Esophagus muscularis mucosa (tissue), 4 donors: ENCODE measurements at regions not wholly inside any gene's neighbourhood (a gene's known extent, or its start where the extent isn't known, plus 50 kb on each side); places are given as distances from the start of the nearest gene placed in this dataset.

ENCODE experiments used
- DNase-seq: peaks from one replicate; pipeline ENCODE4 v3.0.0-alpha.2; 2017; ENCODE audit errors: extremely low spot score
- H3K27ac ChIP-seq, 4 donors: fragments of 200-600 bp; sonication (generic); replicated peaks in 1 of 4; 1 replicate in 3 of 4; 2 replicates in 1 of 4; pipeline ENCODE4 v1.5.1; 2016 to 2019; ENCODE audit warnings: mild to moderate bottlenecking in 1 of 4
- H3K27me3 ChIP-seq, 4 donors: fragments of 200-600 bp; sonication (generic); one replicate each; pipeline versions ENCODE4 v1.5.1 to v1.6.0; 2016 to 2019
- H3K36me3 ChIP-seq, 4 donors: fragments of 200-600 bp; sonication (generic); one replicate each; pipeline ENCODE4 v1.5.1; 2016 to 2019
- H3K4me1 ChIP-seq, 4 donors: fragments of 200-600 bp; sonication (generic); one replicate each; pipeline ENCODE4 v1.5.1; 2016 to 2019
- H3K4me3 ChIP-seq, 4 donors: fragments of 200-600 bp; sonication (generic); 1 replicate in 2 of 4; 2 replicates in 2 of 4; pipeline ENCODE4 v1.5.1; 2016 to 2019; ENCODE audit warnings: mild to moderate bottlenecking in 4 of 4, moderate library complexity in 1 of 4
- H3K9me3 ChIP-seq, 4 donors: fragments of 200-600 bp; sonication (generic); 1 replicate in 3 of 4; 2 replicates in 1 of 4; pipeline ENCODE4 v1.5.1; 2016 to 2019
- CTCF ChIP-seq, 3 experiments: fragments of 200-600 bp in 2 of 3; fragments of 450-650 bp in 1 of 3; sonication (generic) in 2 of 3; IDR thresholded peaks; one replicate each; pipeline ENCODE4 v1.5.1; 2017 to 2019; ENCODE audit warnings: antibody characterized with exemption in 3 of 3, mild to moderate bottlenecking in 2 of 3, moderate library complexity in 1 of 3
- EP300 ChIP-seq: sonication (generic); formaldehyde crosslinking; IDR thresholded peaks from one replicate; pipeline ENCODE4 v1.6.1; 2017; ENCODE audit warnings: antibody characterized with exemption
- POLR2A ChIP-seq: fragments of 450-650 bp; IDR thresholded peaks from one replicate; pipeline ENCODE4 v1.6.1; 2017; ENCODE audit warnings: antibody characterized with exemption, moderate library complexity, mild to moderate bottlenecking, low read depth
- POLR2AphosphoS5 ChIP-seq, 2 donors: sonication (generic); formaldehyde crosslinking; IDR thresholded peaks; one replicate each; pipeline ENCODE4 v1.6.1; 2017; ENCODE audit warnings: antibody characterized with exemption in 2 of 2
- WGBS: methylation state at CpG from one replicate; pipeline ENCODE4 v1.1.5; 2018; 5-methylcytosine and 5-hydroxymethylcytosine counted together
- intact Hi-C: fragments of 100-400 bp; cut with DNase I; formaldehyde crosslinking; loops from one replicate; pipeline ENCODE4 v1.15.1; 2023

DNA sequence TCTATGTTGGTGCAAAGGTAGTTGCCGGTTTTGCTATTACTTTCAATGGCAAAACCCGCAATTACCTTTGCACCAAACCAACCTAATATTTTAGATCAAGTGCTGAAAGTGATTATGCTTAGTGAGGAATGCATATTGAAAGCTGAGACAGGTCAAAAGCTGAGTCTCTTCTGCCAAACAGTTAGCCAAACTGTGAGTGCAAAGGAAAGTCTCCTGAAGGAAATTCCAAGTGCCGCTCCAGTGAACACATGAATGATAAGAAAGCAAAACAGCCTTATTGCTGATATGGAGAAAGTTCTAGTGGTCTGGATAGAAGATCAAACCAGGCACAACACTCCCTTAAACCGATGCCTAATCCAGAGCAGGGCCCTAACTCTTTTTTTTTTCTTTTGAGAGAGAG is 83.1 kb upstream of the ERRFI1 start:
- Histone ChIP-seq H3K9me3 (no peaks in the 10 kb centered on the region), H3K27ac (no peak overlapping the region), H3K36me3 (no peaks in the 10 kb centered on the region), H3K27me3 (no peaks in the 10 kb centered on the region), H3K4me1 (peaks cover 6 to 13% (median 8%) of the 10 kb centered on the region in 4 donors), H3K4me3 (no peak overlapping the region)
- 93% methylated on average over 4 of the region's 4 CpGs for WGBS
- no peak for TF ChIP-seq EP300
- TF ChIP-seq CTCF (IDR thresholded peaks at IDR 0.05): no peak
- no peak for TF ChIP-seq POLR2AphosphoS5 (IDR thresholded peaks at IDR 0.05)
- TF ChIP-seq POLR2A: no peak
- intact Hi-C loops: no loop called here
- no peak for DNase-seq

GRCh38 chr1:8107897-8108296 is 81.8 kb upstream of the ERRFI1 start:
- H3K9me3 ChIP-seq: no peaks in the 10 kb centered on the region
- DNase-seq: no peak
- intact Hi-C loops: no loop called here
- no peaks in the 10 kb centered on the region for H3K27me3 ChIP-seq
- TF ChIP-seq POLR2AphosphoS5 (IDR thresholded peaks at IDR 0.05): no peak
- no peak for TF ChIP-seq EP300
- TF ChIP-seq POLR2A: no peak
- TF ChIP-seq CTCF (IDR thresholded peaks at IDR 0.05): no peak
- no peak overlapping the region for H3K27ac ChIP-seq
- no peaks in the 10 kb centered on the region for H3K36me3 ChIP-seq
- H3K4me3 ChIP-seq: no peak overlapping the region
- WGBS: 98% methylated on average over 4 of the region's 4 CpGs
- H3K4me1 ChIP-seq: peaks cover 0 to 3% (median 0%) of the 10 kb centered on the region in 4 donors

DNA sequence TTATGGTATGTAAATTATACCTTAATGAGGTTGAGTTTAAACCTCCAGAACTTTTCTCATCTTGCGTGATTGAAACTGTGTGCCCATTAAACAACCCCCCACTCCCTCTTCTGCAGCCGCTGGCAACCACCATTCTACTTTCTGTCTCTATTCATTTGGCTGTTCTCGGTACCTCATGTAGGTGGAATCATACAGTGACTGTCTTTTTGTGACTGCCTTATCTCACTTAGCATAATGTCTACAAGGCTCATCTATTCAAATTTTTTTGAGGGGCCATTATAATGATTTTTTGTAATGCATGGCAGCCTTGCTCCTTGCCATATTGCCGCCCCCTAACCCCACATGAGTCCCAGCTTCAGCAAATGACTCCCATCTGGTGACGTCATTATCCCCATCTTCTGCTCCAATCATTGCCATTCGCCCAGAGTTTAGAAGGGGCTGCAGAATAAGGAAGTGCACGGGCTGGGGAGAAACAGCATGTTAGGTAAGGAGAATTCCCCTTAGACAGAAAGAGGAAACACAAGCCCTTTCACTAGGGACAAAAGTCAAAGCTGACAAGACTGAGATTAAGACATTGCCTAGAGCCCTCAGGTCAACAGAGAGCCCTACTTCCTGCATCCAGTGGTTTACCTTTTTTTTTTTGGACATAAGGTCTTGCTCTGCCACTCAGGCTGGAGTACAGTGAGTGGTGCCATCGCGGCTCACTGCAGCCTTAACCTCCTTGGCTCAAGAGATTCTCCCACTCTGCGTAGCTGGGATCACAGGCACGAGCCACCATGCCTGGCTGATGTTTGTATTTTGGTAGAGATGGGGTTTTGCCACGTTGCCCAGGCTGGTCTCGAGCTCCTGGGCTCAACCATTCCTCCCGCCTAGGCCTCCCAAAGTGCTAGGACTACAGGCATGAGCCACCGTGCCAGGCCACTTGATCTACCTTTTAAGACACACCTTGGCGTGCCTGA is 78.4 kb upstream of the ERRFI1 start:
- intact Hi-C loops: no loop called here
- H3K27ac ChIP-seq: no peak overlapping the region
- H3K4me1 ChIP-seq: no peaks in the 10 kb centered on the region
- H3K36me3 ChIP-seq: no peaks in the 10 kb centered on the region
- WGBS: 81% methylated on average over 16 of the region's 16 CpGs
- DNase-seq: no peak
- no peaks in the 10 kb centered on the region for H3K9me3 ChIP-seq
- TF ChIP-seq POLR2A: no peak
- no peak for TF ChIP-seq CTCF (IDR thresholded peaks at IDR 0.05)
- TF ChIP-seq POLR2AphosphoS5 (IDR thresholded peaks at IDR 0.05): no peak
- TF ChIP-seq EP300: no peak
- no peaks in the 10 kb centered on the region for H3K27me3 ChIP-seq
- no peak overlapping the region for H3K4me3 ChIP-seq

GRCh38 chr1:8097908-8098307 is 71.8 kb upstream of the ERRFI1 start:
- no peaks in the 10 kb centered on the region for H3K27me3 ChIP-seq
- H3K9me3 ChIP-seq: no peaks in the 10 kb centered on the region
- no peak for TF ChIP-seq EP300
- TF ChIP-seq POLR2A: no peak
- TF ChIP-seq POLR2AphosphoS5 (IDR thresholded peaks at IDR 0.05): no peak
- no peak for TF ChIP-seq CTCF (IDR thresholded peaks at IDR 0.05)
- peak overlapping the region; percentile 67 to 82 (median 78) for H3K27ac ChIP-seq
- intact Hi-C loops: no loop called here
- no peak overlapping the region for H3K4me3 ChIP-seq
- no peaks in the 10 kb centered on the region for H3K36me3 ChIP-seq
- peaks cover 15 to 33% (median 22%) of the 10 kb centered on the region in 4 donors for H3K4me1 ChIP-seq
- no peak for DNase-seq
- WGBS: 58% methylated on average over 5 of the region's 5 CpGs
